NCI-H748 (cell line): ENCODE measurements at regions not wholly inside any gene's neighbourhood (a gene's known extent, or its start where the extent isn't known, plus 50 kb on each side); places are given as distances from the start of the nearest gene placed in this dataset.
A peak's percentile ranks its signal among the peaks of the same experiment; 100 is the strongest.
"Not testable (repeated sequence)": the region's sequence is repeated elsewhere in the genome, so short reads cannot be mapped to it uniquely, and the experiment has no call there.

Source experiments
- DNase-seq: peaks from one replicate; lab custom pipeline; 2025; ENCODE audit not compliant: unreplicated experiment; lab: John Stamatoyannopoulos, UW

DNA sequence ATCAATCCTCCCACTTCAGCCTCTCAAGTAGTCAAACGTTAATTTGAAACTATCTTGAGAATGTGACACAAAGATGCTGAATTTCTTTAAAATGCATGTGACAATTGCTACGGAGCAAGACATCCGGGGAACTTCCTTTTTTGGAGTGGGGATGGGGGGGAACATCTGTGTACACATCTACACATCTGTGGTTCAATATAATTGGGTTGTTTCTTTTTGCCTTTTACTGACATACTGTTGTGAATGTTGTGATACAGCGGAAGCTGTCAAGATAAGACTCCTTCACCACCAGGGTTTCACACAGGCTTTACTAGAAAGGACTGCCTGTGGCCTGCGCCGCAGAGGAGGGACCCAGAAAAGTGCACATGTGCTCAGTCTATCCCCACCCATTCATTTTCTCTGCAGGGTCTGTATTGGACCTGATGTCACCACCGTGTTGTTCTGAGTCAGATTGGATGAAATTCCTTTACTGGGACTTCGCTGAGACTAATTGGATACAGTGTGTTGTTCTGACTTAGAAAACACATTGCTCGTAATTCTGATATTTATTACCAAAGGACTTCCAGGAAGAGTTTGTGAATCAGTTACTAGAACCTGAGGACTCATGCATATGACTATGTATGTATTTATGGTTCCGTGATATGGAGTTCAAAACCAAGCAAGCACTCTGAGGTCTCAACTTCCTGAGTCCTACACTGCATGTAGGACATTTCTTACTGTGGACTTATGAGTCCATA lies 98.7 kb upstream of the SGK1 start:
- DNase-seq = no peak

DNA sequence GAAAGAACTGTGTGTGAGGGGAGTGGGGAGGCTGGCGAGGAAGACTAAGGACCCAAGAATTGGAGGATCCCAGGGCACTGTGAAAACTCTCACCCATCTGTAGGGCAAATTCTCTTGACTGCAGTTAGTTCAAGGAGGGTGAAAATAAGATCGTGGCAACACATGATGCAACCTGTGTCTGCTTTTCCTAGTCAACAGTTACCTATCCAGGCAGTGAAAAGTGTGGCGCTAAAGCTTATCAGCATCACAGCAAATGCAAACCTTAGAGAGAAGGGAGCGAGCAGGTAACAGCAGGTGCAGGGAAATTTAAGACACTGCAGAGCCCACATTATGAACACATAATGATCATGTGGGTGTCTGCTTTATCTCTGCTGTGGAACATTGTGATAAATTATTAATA lies 97.7 kb upstream of the SGK1 start:
- peak; percentile 26 for DNase-seq

- DNase-seq = no peak
These were observed 97.3 kb upstream of the SGK1 start for GRCh38 chr6:134415194-134415593.

DNA sequence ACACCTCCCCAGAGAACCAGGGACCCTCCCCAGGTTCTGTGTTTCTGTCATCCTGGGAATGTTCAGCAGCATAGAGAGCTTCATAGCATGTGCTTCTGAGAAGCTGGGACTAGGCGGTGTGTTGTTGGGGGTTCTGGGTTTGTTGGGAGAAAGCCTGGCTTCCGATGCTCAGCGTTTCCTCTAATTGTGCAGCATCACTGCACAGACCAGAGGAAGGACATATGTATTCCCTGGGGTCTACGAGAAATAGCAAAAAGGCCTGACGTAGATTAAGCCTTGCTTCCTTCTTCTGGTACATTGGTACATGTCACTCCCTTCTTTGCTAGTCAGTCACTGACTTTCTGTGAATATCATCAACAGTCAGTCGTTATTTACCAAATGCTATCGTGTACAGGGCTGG lies 96.9 kb upstream of the SGK1 start:
- no peak for DNase-seq

DNA sequence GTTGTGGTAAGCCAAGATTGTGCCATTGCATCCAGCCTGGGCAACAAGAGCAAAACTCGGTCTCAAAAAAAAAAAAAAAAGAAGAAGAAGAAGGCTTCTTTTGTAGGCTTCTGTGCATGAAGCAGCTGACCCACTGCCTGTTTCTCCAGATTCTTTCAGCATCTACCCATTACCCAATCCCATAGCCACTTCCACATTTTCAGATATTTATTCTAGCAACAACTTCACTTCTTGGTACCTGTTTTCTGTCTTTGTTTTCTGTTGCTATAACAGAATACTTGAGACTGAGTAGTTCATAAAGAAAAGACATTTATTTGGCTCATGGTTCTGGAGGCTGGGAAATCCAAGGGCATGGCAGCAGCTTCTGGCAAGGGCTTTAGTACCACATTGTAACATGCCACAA lies 95.3 kb upstream of the SGK1 start:
- DNase-seq = no peak

DNA sequence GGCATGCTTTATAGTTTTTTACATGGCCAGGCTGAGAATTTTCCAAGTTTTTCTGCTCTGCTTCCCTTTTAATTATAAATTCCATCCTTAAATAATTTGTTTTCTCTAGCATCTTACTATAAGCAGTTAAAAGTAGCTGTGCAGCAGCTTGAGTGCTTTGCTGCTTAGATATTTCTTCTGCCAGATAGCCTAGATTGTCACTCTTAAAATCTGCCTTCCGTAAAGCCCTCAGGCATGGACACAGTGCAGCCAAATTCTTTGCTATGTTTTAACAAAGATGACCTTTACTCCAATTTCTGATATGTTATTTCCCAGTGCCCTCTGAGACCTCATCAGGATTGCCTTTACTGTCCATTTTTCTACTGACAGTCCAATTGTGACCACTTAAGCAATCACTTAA lies 92.6 kb upstream of the SGK1 start:
- DNase-seq = no peak

GRCh38 chr6:134407791-134408190 lies 89.9 kb upstream of the SGK1 start:
- DNase-seq = no peak

DNA sequence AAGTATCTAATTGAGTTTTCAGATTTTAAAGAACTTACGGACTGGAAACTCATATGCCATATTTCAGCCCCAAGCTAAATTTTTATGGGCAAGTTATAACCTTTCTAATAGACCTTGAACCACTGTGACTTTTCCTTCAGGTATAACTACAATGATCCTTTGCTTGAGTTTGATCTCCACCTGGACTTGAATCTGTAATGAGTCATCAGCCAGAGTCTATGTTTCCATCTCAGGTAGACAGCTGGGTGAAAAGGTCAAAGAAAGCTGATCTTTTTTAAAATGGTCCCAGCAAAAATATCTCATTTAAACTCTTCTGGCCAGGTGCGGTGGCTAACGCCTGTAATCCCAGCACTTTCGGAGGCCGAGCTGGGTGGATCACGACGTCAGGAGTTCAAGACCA lies 88.4 kb upstream of the SGK1 start:
- DNase-seq = no peak

- DNase-seq = no peak
These were observed 87.6 kb upstream of the SGK1 start for GRCh38 chr6:134405386-134406087.

- DNase-seq = not testable (repeated sequence)
These were observed 85.4 kb upstream of the SGK1 start for GRCh38 chr6:134403312-134403711.

GRCh38 chr6:134402372-134402984 lies 84.6 kb upstream of the SGK1 start:
- DNase-seq = no peak

DNA sequence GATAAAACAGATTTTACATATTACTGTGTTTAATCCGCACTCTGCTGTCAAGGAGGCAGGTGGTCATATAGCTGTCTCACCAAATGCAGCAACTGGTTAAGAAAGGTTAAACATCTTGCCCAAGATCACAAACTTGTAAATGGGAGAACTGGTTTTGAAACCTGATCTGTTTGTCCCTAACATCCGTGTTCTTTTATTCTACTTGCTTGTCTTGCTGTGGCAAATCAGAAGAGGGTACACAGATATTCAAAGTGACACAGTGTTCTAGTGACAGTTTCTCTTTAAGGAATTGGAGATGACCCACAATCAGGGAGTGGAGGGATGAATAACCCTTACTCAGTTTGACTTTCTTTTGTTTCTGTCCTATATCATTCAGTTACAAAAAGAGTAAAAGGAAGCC lies 83.0 kb upstream of the SGK1 start:
- DNase-seq = peak; percentile 21

GRCh38 chr6:134398453-134398852 lies 80.5 kb upstream of the SGK1 start:
- no peak for DNase-seq

DNA sequence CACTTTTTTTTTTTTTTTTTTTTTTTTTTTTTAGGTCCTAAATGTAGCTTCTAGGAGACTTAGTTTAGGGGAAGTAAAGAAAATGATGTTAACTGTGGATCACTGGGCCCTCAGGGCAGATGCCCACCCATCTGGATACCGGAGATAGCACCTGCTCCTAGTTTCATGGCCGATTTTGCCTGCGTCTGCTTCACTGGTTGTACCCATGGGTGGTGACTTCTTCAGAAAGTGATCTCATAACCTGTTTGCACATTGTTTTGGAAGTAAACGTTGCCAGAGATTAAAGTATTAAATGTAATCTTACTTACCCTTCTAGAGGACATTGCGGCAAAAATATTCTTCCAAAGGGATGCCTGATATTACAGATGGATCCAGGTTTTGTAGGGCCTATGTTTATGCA lies 79.8 kb upstream of the SGK1 start:
- no peak for DNase-seq

DNA sequence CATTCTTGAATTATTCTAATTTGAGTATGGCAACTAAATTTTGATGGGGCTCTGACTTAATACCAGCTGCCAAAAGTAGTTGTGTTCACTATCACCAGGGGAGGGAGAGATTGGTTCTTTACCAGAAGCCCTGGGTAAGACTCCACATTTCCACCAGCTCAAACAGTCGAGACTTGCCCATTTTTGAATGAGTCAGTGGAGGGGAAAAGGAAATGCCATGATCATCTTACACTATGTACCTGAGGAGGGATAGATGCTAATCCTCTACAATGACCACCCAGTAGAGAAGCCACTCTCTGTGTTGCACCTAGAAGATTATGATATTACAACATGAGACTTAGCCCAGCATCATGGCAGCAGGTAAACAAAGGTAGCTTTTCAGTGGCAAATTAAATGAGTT lies 77.0 kb upstream of the SGK1 start:
- no peak for DNase-seq

- DNase-seq = no peak
These were observed 76.3 kb upstream of the SGK1 start for GRCh38 chr6:134394208-134394607.

- no peak for DNase-seq
These were observed 73.3 kb upstream of the SGK1 start for GRCh38 chr6:134391205-134391604.

- DNase-seq = no peak
These were observed 71.7 kb upstream of the SGK1 start for GRCh38 chr6:134389658-134390057.

DNA sequence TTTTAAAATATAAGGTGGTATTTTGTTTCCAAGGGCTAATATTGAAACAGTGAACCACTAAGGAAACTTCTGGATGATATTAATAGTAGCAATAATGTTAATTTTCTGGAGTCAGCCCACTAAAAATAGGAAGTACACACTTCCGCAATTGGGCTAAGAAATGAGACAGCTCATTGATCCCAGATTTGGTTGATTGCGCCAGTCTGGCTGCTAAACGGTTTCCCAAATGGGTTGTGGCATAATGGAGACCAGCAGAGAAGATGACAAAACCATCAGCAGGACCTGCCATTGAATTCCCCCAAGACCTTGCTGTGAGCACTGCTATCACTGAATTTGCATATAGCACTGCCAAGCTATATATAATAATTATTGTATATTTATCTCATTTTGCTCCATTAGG lies 71.2 kb upstream of the SGK1 start:
- DNase-seq = no peak

- not testable (repeated sequence) for DNase-seq
These were observed 68.6 kb upstream of the SGK1 start for GRCh38 chr6:134386482-134386881.

- DNase-seq = peak; percentile 22
These were observed 64.0 kb upstream of the SGK1 start for GRCh38 chr6:134381959-134382358.

DNA sequence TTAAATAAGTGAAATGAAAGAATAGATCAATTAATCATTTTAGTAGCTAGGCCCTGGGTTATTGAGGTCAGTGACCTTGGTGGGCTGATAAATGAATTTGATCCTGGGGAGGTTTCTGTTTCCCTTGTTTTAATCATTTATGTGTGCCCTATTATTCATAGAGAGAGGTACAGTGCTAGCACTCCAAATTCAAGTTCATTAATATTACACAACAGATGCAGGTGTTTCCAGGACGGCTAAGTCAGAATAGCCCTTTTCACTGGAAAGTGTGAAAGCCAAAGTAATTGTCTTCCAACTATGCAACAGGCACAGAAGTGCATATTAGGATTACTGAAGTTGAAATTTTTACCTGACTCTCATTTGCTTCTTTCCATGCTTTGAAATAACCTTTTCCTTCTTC lies 61.7 kb upstream of the SGK1 start:
- peak; percentile 73 for DNase-seq
